ENCODE measurements at regions not wholly inside any gene's neighbourhood (a gene's known extent, or its start where the extent isn't known, plus 50 kb on each side); places are given as distances from the start of the nearest gene placed in this dataset.
A peak's percentile ranks its signal among the peaks of the same experiment; 100 is the strongest.

GRCh38 chr21:14617871-14618270 is 71.8 kb upstream of the SAMSN1 start:
- Mint-ChIP-seq H3K27ac (no peak overlapping the region), H3K4me1 (peaks cover 7% of the 10 kb centered on the region), H3K4me3 (no peak overlapping the region), H3K9me3 (peaks cover 3% of the 10 kb centered on the region), H3K36me3 (no peaks in the 10 kb centered on the region), H3K27me3 (ENCODE audit: insufficient read depth, low read depth) (no peaks in the 10 kb centered on the region)
- H3K4me3 ChIP-seq: no peak overlapping the region
- H3K4me1 ChIP-seq: no peaks in the 10 kb centered on the region
- H3K36me3 ChIP-seq: no peaks in the 10 kb centered on the region
- H3K27me3 ChIP-seq: no peaks in the 10 kb centered on the region
- no peak overlapping the region for H3K4me2 ChIP-seq
- TF ChIP-seq CTCF (IDR thresholded peaks at IDR 0.05): no peak
- no peak for TF ChIP-seq EZH2phosphoT487 (IDR thresholded peaks at IDR 0.05)
- TF ChIP-seq EZH2 (IDR thresholded peaks at IDR 0.05): no peak
- H3K9me3 ChIP-seq (ENCODE audit: low read depth): no peaks in the 10 kb centered on the region
- no peaks in the 10 kb centered on the region for H3K79me2 ChIP-seq (ENCODE audit: low read depth)
- H2AFZ ChIP-seq (replicated peaks): no peak overlapping the region
- no peak overlapping the region for H3K9ac ChIP-seq
- DNase-seq (ENCODE audit: low spot score): no peak
- H4K20me1 ChIP-seq (ENCODE audit: low read depth): no peaks in the 10 kb centered on the region
- H3K27ac ChIP-seq: no peak overlapping the region
- H3F3A ChIP-seq (ENCODE audit: low read depth): no peaks in the 10 kb centered on the region

GRCh38 chr21:14617040-14617393 is 70.9 kb upstream of the SAMSN1 start:
- Mint-ChIP-seq H3K36me3 (no peaks in the 10 kb centered on the region), H3K27ac (no peak overlapping the region), H3K4me1 (peaks cover 7% of the 10 kb centered on the region), H3K9me3 (peaks cover 2% of the 10 kb centered on the region), H3K4me3 (no peak overlapping the region), H3K27me3 (ENCODE audit: insufficient read depth, low read depth) (no peaks in the 10 kb centered on the region)
- no peaks in the 10 kb centered on the region for H3K36me3 ChIP-seq
- H3F3A ChIP-seq (ENCODE audit: low read depth): no peaks in the 10 kb centered on the region
- no peaks in the 10 kb centered on the region for H3K9me3 ChIP-seq (ENCODE audit: low read depth)
- no peak overlapping the region for H3K9ac ChIP-seq
- H3K4me3 ChIP-seq: no peak overlapping the region
- no peak overlapping the region for H3K4me2 ChIP-seq
- H3K27ac ChIP-seq: no peak overlapping the region
- no peaks in the 10 kb centered on the region for H3K79me2 ChIP-seq (ENCODE audit: low read depth)
- H3K4me1 ChIP-seq: no peaks in the 10 kb centered on the region
- H3K27me3 ChIP-seq: no peaks in the 10 kb centered on the region
- H2AFZ ChIP-seq (replicated peaks): peak overlapping the region; percentile 43
- DNase-seq (ENCODE audit: low spot score): no peak
- no peak for TF ChIP-seq EZH2 (IDR thresholded peaks at IDR 0.05)
- TF ChIP-seq CTCF (IDR thresholded peaks at IDR 0.05): no peak
- no peak for TF ChIP-seq EZH2phosphoT487 (IDR thresholded peaks at IDR 0.05)
- no peaks in the 10 kb centered on the region for H4K20me1 ChIP-seq (ENCODE audit: low read depth)

- Histone ChIP-seq H2AFZ (replicated peaks) (peak overlapping the region; percentile 43), H3K9me3 (ENCODE audit: low read depth) (no peaks in the 10 kb centered on the region), H3K79me2 (ENCODE audit: low read depth) (no peaks in the 10 kb centered on the region), H4K20me1 (ENCODE audit: low read depth) (no peaks in the 10 kb centered on the region), H3K36me3 (no peaks in the 10 kb centered on the region), H3K4me3 (no peak overlapping the region), H3K4me1 (no peaks in the 10 kb centered on the region), H3K9ac (no peak overlapping the region), H3F3A (ENCODE audit: low read depth) (no peaks in the 10 kb centered on the region), H3K27ac (no peak overlapping the region), H3K27me3 (no peaks in the 10 kb centered on the region), H3K4me2 (no peak overlapping the region)
- no peaks in the 10 kb centered on the region for H3K36me3 Mint-ChIP-seq
- H3K4me3 Mint-ChIP-seq: no peak overlapping the region
- TF ChIP-seq EZH2 (IDR thresholded peaks at IDR 0.05) (no peak), CTCF (IDR thresholded peaks at IDR 0.05) (no peak), EZH2phosphoT487 (IDR thresholded peaks at IDR 0.05) (no peak)
- peaks cover 2% of the 10 kb centered on the region for H3K9me3 Mint-ChIP-seq
- no peak for DNase-seq (ENCODE audit: low spot score)
- peaks cover 7% of the 10 kb centered on the region for H3K4me1 Mint-ChIP-seq
- H3K27me3 Mint-ChIP-seq (ENCODE audit: insufficient read depth, low read depth): no peaks in the 10 kb centered on the region
- no peak overlapping the region for H3K27ac Mint-ChIP-seq
Observed at GRCh38 chr21:14616380-14617039, 70.4 kb upstream of the SAMSN1 start.
